ENCODE measurements at regions not wholly inside any gene's neighbourhood (a gene's known extent, or its start where the extent isn't known, plus 50 kb on each side); places are given as distances from the start of the nearest gene placed in this dataset.

DNA sequence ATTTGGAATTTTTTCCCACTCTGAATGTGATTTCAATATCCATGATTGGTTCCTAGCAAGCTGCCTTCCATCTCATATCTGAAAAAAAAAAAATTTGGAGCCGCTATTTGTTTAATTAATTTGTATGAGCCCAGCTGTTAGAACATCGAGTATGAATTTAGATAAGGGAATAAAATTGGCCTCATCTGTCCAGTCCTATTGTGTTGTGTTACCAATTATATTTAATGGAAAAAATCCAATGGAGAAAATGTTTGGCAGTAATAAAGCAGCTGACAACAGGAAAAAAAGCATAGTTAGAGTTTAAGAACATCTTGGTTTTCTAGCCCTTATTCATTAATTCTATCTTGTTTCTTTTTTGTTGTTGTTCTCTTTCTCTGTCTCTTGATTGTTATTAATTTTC is 735.6 kb upstream of the RIOK2 start:
- Mint-ChIP-seq H3K9me3 (no peaks in the 10 kb centered on the region), H3K27me3 (ENCODE audit: low read depth) (no peaks in the 10 kb centered on the region), H3K36me3 (no peaks in the 10 kb centered on the region), H3K4me1 (no peaks in the 10 kb centered on the region), H3K4me3 (no peak overlapping the region), H3K27ac (no peak overlapping the region)
- no peak for DNase-seq (ENCODE audit: low spot score in 2 of 2, unreplicated experiment in 2 of 2)
- TF ChIP-seq, protein P1, sequence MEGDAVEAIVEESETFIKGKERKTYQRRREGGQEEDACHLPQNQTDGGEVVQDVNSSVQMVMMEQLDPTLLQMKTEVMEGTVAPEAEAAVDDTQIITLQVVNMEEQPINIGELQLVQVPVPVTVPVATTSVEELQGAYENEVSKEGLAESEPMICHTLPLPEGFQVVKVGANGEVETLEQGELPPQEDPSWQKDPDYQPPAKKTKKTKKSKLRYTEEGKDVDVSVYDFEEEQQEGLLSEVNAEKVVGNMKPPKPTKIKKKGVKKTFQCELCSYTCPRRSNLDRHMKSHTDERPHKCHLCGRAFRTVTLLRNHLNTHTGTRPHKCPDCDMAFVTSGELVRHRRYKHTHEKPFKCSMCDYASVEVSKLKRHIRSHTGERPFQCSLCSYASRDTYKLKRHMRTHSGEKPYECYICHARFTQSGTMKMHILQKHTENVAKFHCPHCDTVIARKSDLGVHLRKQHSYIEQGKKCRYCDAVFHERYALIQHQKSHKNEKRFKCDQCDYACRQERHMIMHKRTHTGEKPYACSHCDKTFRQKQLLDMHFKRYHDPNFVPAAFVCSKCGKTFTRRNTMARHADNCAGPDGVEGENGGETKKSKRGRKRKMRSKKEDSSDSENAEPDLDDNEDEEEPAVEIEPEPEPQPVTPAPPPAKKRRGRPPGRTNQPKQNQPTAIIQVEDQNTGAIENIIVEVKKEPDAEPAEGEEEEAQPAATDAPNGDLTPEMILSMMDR (IDR thresholded peaks at IDR 0.05; ENCODE audit: unreplicated experiment), result no peak

DNA sequence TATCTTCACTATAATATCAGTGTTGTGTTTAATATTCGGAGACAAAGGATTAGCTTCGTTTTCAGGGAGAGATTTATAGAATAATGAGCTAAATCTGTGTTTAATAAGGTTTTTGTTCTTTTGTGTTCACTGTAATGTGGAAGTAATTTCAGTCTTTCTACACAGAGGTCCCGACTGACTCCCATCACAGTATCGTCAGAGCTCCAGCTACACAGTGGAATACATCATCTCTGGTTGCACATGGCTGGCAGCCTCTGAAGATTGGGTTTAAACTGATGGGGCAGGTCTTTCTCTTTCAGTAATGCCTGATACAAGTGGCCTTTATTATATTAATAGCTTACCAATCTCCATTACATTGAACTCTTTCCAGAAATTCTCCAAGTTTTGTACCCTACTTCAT is 736.7 kb upstream of the RIOK2 start:
- H3K27me3 Mint-ChIP-seq (ENCODE audit: low read depth), result no peaks in the 10 kb centered on the region
- no peak for DNase-seq (ENCODE audit: low spot score in 2 of 2, unreplicated experiment in 2 of 2)
- no peaks in the 10 kb centered on the region for H3K9me3 Mint-ChIP-seq
- no peaks in the 10 kb centered on the region for H3K4me1 Mint-ChIP-seq
- TF ChIP-seq, protein P1 (IDR thresholded peaks at IDR 0.05; ENCODE audit: unreplicated experiment), result no peak
- no peak overlapping the region for H3K27ac Mint-ChIP-seq
- H3K36me3 Mint-ChIP-seq, result no peaks in the 10 kb centered on the region
- no peak overlapping the region for H3K4me3 Mint-ChIP-seq

DNA sequence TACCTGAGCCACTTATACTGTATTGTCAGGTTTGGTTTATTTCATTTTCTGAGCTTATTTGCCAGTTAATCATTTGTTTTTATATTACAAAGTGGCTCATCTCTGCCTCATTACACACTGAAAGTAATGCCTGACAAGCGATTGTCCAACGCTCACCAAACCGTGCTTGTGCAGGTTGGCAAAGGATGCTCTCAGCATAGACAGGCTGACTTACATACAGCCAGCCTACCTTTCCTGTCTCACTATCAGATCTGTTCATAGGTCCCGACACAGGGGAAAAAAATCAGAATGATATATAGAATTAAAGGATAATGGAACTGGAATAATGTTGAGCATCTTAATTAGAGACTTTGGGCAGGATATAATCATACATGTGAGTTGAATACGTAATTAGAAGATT is 739.7 kb upstream of the RIOK2 start:
- Mint-ChIP-seq H3K27me3 (ENCODE audit: low read depth) (no peaks in the 10 kb centered on the region), H3K27ac (no peak overlapping the region), H3K4me3 (no peak overlapping the region), H3K4me1 (no peaks in the 10 kb centered on the region), H3K9me3 (no peaks in the 10 kb centered on the region), H3K36me3 (no peaks in the 10 kb centered on the region)
- TF ChIP-seq, protein P1 (IDR thresholded peaks at IDR 0.05; ENCODE audit: unreplicated experiment), result no peak
- DNase-seq (ENCODE audit: low spot score in 2 of 2, unreplicated experiment in 2 of 2), result no peak

DNA sequence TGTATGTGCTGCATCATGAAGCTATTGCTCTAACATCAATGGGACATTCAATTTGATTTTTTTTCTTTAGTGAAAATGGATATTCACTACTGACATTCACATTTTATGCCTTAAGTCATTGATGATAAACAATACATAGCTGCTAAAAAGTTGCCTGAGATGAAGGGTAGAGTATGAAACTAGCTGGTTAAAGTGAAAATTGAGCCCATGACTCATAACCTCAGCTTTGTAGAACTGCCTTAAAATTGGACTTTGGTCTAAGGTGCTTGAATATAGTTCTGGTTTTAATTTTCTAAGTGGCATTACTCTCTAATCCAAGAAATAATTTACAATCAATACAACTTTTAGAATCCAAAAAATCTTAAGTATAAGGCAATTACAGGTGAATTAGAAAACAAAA is 740.4 kb upstream of the RIOK2 start:
- no peaks in the 10 kb centered on the region for H3K9me3 Mint-ChIP-seq
- no peak overlapping the region for H3K4me3 Mint-ChIP-seq
- no peak for DNase-seq (ENCODE audit: low spot score in 2 of 2, unreplicated experiment in 2 of 2)
- TF ChIP-seq, protein P1 (IDR thresholded peaks at IDR 0.05; ENCODE audit: unreplicated experiment), result no peak
- H3K27ac Mint-ChIP-seq, result no peak overlapping the region
- H3K4me1 Mint-ChIP-seq, result no peaks in the 10 kb centered on the region
- H3K36me3 Mint-ChIP-seq, result no peaks in the 10 kb centered on the region
- H3K27me3 Mint-ChIP-seq (ENCODE audit: low read depth), result no peaks in the 10 kb centered on the region

DNA sequence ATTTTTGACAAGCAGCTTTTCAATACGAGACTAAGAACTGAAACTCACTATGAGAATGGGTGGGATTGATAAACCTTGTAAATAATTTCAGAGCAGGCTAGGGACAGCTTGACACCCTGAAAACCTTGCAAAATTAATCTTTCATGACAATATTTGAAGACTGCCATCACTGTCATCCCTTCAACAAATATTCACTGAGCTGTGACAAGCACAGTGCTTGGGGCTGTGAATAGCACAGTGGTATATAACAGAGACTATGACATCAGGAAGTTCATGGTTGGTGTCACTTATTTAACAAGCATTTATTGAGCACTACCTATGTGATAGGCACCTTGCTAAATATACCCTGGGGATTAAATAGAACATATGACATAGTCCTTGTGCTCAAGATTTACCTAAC is 741.0 kb upstream of the RIOK2 start:
- Mint-ChIP-seq H3K9me3 (no peaks in the 10 kb centered on the region), H3K4me1 (no peaks in the 10 kb centered on the region), H3K36me3 (no peaks in the 10 kb centered on the region), H3K4me3 (no peak overlapping the region), H3K27ac (no peak overlapping the region), H3K27me3 (ENCODE audit: low read depth) (no peaks in the 10 kb centered on the region)
- DNase-seq (ENCODE audit: low spot score in 2 of 2, unreplicated experiment in 2 of 2), result no peak
- TF ChIP-seq, protein P1 (IDR thresholded peaks at IDR 0.05; ENCODE audit: unreplicated experiment), result no peak

DNA sequence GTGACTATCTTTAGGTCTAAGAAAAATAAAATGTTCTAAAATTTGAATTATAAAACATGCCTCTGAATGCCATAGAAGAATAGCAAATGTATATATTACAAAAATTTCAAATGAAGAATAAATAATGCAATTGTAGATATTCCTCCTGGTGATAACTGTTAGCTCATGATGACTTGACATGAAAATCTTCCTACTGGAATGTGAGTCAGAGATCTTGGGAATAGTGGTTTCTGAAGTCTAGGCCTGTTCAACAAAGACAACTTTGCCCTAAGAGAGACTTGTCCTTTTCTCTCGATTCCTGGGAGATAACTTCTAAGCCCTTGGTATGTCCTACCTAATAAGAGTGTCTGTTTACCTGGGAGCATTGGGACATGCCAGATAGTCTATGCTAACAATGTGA is 746.3 kb upstream of the RIOK2 start:
- no peak overlapping the region for H3K4me3 Mint-ChIP-seq
- no peaks in the 10 kb centered on the region for H3K9me3 Mint-ChIP-seq
- no peaks in the 10 kb centered on the region for H3K4me1 Mint-ChIP-seq
- no peaks in the 10 kb centered on the region for H3K27me3 Mint-ChIP-seq (ENCODE audit: low read depth)
- DNase-seq (ENCODE audit: low spot score in 2 of 2, unreplicated experiment in 2 of 2), result no peak
- TF ChIP-seq, protein P1 (IDR thresholded peaks at IDR 0.05; ENCODE audit: unreplicated experiment), result no peak
- no peak overlapping the region for H3K27ac Mint-ChIP-seq
- no peaks in the 10 kb centered on the region for H3K36me3 Mint-ChIP-seq

All from mesothelial cell of epicardium (in vitro differentiated cells).